HG03342 (cell line): ENCODE measurements at regions not wholly inside any gene's neighbourhood (a gene's known extent, or its start where the extent isn't known, plus 50 kb on each side); places are given as distances from the start of the nearest gene placed in this dataset.
"Not testable (repeated sequence)": the region's sequence is repeated elsewhere in the genome, so short reads cannot be mapped to it uniquely, and the experiment has no call there.

ENCODE experiments used
- ATAC-seq: cut with Tn5 transposase; IDR thresholded peaks from one replicate; pipeline ENCODE4 v1.9.1; 2021; ENCODE audit warnings: mild to moderate bottlenecking, moderate library complexity; ENCODE audit not compliant: unreplicated experiment

DNA sequence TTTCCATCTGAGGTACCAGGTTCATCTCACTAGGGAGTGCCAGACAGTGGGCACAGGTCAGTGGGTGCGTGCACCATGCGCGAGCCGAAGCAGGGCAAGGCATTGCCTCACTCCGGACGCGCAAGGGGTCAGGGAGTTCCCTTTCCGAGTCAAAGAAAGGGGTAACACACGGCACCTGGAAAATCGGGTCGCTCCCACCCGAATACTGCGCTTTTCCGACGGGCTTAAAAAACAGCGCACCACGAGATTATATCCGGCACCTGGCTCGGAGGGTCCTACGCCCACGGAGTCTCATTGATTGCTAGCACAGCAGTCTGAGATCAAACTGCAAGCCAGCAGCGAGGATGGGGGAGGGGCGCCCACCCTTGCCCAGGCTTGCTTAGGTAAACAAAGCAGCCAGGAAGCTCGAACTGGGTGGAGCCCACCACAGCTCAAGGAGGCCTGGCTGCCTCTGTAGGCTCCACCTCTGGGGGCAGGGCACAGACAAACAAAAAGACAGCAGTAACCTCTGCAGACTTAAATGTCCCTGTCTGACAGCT, 242.5 kb downstream of the CYLC2 start:
- not testable (repeated sequence) for ATAC-seq

DNA sequence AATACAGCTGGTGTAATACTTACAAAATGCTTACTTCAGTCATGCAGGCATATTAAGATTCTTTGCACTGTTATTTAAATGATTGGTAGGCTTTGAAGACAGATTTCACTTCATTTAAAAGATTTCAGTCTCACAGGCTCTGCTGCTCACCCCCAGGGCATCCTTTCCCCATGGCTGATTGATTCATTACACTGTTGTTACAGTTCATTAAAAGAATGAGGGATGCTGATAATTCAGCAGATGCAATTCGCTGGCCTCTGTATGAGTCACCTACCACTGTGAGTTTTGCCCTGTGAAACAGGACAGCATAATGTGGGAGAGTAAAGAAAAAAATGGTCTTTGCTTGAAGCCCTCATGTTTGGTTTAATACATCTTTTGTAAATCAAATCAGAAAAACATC, 246.9 kb downstream of the CYLC2 start:
- no peak for ATAC-seq

DNA sequence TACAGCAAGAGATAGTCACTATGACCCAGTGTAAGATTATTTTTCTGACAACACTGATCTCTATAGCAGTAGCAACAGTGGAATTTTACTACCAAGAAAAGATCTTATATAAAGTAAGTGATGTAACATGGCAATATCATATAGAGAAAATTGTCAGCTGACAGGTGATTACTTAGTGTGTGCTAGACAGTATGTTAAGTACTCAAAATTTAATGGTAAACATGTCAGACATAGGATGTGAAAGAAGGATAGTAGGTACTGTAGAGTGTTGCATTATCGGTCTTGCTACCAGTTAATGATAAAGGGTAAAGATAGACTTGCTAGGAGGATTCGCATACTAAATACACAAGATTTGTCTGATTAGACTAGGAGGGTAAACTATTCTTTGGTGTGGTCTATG, 247.4 kb downstream of the CYLC2 start:
- no peak for ATAC-seq

DNA sequence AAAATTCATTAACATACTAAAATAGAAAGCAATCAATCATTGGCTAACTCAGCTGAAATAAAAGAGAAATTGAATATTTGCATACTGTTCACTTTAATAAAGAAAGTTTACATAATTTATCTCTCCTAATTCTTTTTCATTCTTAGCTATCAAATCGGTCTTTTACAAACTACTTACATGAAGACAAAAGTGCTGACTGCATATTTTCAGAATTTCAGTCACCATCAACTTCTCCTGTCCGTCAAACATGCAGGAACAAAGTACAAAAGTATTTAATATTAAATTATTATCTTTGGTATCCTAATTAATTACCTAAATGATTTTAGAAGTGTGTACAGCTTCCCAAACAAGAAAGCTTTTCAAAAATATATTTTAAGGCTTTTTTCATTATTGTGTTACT, 248.4 kb downstream of the CYLC2 start:
- no peak for ATAC-seq

DNA sequence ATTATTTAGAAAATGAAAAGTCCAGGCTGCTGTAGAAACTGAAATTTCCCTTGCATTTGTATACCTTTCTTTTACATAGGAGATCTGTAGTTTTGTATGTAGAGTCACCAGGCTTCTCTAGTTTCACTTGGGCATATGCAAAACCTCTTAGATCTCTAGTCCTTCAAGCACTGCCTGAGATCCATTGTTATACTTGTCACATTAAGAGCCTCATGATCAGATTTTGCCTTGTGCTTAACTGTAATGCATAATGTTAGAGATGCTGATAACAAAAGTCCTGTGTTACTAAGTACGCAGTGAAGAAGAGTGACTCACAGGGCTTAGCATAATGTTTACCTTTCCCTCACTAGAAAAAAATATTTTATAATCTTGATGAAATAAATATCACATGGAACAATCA, 250.2 kb downstream of the CYLC2 start:
- ATAC-seq = no peak

DNA sequence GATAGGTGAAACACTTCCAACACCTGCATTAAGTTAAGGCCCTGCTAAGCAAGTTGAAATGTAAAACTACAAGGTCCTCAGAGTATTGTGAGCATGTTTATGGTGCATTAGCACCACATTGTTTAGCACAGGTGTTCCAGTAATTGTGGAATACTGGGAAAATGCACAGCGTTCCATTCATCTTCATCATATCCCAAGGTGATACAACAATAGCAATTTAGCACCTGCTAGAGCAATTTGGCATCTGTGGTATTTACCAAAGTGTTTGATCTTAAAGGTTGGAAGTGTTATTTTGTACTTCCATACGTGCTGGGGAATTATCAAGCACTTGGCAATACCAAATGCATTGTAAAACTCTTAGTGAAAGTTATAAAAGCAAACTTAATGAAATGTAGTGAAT, 266.8 kb downstream of the CYLC2 start:
- ATAC-seq = no peak

DNA sequence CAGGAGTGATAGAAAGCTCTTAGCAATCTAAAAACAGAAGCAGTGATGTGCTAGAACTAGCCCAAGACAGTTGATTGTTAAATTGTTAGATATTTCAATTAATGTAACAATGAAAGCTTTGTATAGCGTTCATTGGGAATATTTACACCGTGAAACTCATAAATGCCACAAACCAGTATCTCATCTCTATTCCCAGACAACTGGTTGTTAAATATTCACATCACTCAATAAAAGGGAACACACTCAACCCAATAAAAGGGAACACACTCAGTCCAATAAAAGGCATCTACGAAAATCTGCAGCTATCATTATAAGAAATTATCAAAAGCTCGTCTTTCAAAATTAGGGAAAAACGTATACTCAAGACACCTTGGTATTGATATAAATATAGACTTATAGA, 270.9 kb downstream of the CYLC2 start:
- ATAC-seq = no peak

DNA sequence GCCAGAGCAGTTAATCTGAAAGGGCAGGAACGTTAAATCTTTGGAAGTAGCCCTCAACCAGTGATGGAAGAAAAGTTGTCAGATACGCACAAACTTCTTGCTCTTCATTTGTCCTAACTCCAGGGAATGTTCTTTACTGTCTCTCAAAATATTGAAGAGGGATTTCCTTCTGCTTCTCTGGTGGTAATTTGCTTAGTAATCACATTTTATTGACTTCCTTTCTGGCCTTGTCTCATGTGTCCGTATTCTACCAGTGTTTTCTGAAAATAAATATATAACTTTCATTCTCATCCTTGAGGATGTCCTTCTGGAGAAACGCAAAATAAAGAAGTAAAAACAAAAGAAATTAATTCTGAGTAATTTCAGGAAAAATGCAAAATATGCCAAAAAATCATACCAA, 282.1 kb downstream of the CYLC2 start:
- no peak for ATAC-seq

DNA sequence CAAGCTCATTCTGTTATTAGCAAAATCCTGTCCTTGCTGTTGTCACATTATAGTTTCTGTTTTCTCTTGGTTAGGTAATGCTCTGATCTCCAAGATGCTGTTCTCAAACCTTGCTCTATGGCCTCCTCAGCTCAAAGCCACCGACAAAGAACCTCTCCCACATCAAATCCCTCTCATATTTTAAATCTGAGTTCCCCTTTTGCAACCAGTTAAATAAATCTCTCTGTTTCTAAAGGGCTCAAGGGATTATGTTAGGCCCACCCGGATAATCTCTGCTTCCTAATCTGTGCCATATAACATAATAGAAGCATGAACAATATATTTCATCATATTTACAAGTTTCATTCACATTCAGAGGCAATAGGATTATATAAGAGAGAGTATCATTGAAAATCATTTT, 286.0 kb downstream of the CYLC2 start:
- no peak for ATAC-seq

DNA sequence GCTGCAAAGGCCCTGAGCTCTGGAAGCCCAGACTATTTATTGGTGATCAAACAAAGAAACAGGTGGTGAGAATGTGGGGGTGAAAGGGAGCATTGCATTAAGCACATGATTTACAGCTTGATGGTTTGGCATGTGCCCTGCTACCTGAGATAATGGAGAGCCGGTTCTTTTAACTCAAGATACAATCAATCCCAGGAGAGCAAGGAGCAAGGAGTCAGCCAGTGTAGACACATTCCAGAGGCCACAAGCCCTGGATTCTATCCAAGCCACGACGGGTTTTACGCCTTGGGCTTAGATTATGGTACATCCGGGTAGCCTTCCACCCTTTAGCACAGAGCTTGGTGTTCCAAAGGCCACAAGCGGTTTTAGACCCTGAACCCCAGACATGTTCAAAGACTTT, 292.2 kb downstream of the CYLC2 start:
- no peak for ATAC-seq

DNA sequence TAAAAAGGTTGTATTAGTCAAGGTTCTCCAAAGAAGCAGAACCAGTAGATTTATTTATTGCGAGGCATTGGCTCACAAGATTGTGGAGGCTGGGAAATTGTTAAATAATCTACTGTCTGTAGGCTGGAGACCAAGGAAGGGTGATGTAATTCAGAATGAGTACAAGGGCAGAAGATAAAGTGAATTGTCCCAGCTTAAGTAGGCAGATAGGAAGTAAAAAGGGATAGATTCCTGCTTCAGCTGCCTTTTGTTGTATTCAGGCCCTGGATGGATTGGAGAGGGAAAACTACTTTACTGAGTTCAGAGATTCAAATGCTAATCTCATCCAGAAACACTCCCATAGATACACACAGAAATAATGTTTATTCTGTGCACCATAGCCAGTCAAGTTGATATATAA, 301.1 kb downstream of the CYLC2 start:
- ATAC-seq = no peak

DNA sequence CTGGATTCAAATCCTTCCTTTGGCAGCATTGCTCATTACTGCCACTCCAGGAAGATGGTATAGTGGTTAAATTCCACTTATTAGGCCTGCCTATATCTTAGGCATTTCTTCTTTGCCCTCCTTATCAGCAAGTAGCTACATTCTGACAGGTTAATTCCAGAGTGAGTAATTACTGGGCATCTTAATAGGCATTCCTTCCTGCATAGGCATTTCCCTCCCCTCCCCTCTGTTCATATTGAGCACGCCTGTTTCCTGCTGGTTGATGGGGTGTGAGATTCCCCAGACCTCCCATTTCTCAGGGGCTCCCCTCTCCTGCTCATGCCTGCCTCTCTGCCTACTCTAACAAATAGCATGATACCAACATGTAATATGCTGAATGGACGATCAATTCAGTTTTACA, 305.9 kb downstream of the CYLC2 start:
- no peak for ATAC-seq

DNA sequence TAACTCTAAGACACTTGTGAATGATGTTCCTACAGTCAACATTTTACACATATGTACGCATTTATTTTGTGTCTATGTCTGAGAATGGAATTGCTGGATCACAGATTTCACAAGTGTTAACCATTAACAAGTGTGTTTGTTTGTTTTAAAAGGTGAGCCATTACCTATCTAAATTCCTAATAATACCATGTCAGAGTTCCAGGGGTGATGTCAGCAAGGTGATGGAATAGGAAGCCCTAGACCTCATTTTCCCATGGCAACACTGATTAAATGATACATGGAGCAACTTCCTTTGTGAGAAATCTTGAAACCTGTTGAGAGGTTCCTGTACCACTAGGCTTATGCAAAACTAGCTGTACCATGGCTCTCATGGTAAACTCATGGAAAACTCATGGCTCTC, 309.7 kb downstream of the CYLC2 start:
- no peak for ATAC-seq

DNA sequence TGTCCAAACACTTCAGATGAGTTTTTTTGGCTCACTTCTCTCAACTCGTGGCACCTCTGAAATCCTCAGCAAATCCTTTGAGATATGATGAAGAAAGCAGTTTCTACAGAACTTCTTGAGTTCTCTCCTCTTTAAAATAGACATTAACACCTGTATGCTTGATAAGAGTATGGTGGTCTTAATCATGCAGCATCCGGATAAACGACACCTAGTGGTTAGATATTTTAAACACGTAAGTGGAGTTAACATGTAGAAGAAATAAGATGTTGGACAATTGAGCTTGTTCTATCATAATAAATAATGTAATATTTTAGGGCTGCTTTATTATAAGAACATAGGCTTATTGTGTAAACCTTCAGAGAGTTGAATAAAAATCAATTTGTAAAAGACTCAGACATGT, 324.8 kb downstream of the CYLC2 start:
- ATAC-seq = no peak

DNA sequence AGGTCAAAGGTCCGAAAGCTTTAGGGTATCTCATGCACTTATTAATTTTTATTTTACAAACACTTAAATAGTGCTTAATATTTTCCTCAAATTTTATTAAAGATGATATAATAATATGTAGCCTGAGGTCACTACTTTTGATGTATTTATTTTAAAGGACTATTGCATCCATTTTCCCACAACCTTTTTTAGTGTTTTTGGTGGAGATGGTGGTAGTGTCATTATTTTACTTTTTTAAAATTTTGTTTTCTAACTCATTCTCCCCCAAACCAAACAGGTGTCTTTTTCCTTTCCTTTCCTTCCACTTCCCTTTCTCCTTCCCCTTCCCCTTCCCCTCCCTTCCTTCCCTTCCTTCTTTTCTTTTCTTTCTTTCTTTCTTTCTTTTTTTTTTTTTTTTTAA, 328.6 kb downstream of the CYLC2 start:
- no peak for ATAC-seq

DNA sequence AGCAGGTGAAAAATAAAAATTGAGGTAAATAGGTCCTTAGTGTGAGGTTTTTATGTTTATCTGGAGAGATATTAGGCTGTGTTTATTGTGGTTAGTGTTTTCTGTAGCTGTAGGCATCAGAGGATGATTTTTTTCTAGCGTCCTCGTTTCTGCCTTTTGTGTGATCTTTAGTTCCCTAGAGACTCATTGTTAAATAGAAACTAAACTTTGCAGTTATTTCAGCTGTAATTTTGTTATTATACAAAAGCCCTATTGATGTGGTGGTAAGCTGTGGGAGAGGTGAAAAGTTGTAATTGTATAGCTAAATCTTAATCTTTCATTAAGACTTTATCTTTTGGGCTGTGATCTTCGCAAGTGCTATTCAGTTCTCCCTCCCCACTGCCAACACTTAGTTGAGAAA, 340.3 kb downstream of the CYLC2 start:
- ATAC-seq = no peak

DNA sequence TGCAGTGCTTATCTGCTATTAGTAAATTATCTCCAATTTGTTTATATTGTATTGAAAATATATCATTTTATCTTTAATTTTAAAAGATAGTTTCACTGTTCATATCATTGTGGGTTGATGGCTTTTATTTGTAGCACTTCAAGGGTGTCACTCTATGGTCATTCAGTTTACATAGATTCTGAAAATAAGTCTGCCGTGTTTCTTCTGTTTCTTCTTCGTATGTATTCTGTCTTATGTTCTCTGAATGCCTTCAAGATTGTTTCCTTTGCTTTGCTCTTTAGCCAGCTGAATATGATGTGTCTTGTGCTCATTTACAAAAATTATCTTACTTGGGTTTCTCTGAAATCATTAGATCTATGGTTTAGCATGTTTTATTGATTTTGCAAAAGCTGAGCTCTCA, 359.9 kb downstream of the CYLC2 start:
- ATAC-seq = no peak

DNA sequence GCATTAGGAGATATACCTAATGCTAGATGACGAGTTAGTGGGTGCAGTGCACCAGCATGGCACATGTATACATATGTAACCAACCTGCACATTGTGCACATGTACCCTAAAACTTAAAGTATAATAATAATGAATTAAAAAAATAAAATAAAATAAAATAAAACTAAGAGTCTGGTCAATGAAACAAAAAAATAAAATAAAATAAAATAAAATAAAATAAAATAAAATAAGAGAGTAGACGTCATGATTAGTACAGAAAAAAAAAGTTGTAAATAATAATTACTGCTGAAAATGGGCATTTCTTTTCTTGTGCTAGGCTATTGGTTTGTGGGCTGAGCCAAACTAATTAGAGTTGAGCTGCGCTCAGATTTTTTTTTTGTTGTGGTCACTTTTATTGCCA, 362.8 kb downstream of the CYLC2 start:
- ATAC-seq = not testable (repeated sequence)

DNA sequence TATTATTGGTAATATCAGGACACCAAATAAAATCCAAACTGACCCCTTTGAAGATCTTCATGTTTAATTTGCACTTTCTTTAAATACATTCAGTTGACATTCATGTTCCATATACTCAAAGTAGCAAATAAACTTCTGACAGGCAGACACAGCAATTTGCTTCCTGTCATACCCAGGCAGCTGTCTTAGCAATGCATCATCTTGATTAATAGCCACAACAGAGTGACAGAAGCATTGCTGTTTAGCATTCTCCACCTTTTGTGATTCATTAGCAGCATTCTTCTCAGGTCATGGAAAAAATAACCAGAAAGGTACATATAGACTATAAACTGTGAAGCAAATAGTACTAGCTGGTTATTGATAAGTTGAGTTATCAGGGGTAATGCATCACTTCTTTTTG, 366.8 kb downstream of the CYLC2 start:
- ATAC-seq = no peak

DNA sequence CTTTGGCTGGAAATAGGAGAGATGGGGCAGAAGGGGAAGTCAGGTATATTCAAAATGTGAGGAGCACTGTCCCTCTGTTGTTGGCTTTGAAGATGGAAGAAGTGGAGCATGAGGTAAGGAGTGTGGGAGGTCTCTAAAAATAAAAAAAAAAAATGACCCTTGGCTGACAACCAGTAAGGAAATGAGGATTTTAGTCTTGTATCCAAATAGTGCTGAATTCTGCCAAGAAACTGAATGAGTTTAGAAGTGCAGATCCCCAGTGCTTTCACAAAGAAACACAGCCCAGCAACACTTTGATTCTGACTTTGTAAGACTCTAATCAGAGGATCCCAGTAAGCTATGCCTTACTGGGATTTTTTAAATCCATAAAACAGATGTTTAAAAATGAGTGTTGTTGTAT, 367.9 kb downstream of the CYLC2 start:
- ATAC-seq = no peak

DNA sequence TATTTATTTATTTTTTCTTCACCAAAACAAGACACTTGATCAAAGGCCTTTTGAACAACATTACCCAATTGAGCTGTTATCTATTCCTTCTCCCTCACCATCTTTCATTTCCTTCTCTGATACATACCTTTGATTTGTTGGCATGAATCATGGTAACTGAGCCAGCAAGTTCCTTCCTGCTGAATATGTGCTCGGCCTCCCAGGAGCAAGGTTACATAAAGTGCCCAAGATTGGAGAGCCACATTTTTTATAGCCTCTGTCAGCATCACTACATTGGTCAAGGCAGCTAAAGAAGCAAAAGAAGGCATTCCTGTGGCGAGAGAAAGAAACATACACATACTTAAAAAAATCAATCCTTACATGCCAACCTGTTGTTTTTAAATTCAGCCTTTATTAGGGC, 369.6 kb downstream of the CYLC2 start:
- no peak for ATAC-seq

DNA sequence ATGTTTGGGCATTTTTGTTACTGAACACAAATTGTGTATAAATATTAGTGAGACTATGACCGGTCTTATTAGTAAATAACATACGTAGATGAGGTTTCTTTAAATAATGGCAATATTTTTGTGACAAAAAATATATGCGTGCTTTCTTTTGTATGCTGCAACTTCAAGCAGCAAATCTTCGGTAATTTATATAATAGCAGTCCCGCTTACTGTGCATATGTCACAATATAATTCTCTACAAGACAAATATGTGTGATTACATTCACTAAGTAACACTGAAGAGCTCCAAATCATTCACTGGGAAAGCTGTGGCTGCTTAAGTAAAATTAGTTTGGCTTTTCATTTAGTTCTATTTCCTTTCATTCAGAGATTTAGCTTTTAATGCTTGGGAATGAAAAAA, 376.0 kb downstream of the CYLC2 start:
- ATAC-seq = no peak

DNA sequence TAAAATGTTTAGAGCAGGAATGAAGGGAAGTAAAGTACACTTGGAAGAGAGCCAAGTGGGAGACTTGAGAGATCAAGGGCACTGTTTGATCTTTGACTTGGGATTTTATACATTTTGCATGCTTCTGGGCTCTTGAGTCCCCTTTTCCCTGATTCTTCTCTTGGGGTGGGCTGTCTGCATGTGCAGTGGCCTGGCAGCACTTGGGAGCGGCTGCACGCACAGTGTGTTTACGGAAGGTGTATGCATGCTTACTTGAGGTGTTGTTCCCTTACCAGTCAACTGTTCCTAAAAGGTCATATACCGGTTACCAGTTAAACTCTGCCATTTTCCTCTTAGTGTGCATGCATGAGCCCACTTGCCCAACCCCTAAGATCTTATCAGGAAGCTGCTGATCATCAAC, 377.7 kb downstream of the CYLC2 start:
- ATAC-seq = no peak

DNA sequence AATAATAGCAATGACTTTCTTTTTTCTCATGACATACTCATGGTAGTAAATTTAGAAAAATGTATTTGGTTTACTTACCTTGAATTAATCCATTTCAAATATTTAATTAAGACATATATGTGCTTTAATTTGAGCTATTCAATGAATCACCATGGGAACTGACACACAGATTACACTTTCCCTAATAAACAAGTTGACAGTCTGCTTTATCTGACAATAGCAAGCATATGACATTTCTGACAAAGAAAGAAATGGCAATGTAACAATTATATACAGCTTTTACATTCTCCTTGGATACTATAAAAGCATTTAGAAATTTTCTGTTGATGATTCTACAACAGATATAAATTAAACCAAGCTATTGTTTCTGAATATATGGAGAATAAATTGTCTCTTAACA, 382.5 kb downstream of the CYLC2 start:
- no peak for ATAC-seq
